GM21529 (cell line): ENCODE measurements at regions not wholly inside any gene's neighbourhood (a gene's known extent, or its start where the extent isn't known, plus 50 kb on each side); places are given as distances from the start of the nearest gene placed in this dataset.

Source experiments
- ATAC-seq: cut with Tn5 transposase; IDR thresholded peaks from one replicate; pipeline ENCODE4 v1.9.1; 2021; ENCODE audit not compliant: unreplicated experiment

- ATAC-seq = no peak
Measured at GRCh38 chr16:82499302-82499701, 127.5 kb upstream of the CDH13 start.

- no peak for ATAC-seq
Measured at GRCh38 chr16:82497139-82497538, 129.6 kb upstream of the CDH13 start.

- ATAC-seq = no peak
Measured at GRCh38 chr16:82488460-82488859, 138.3 kb upstream of the CDH13 start.

- ATAC-seq = no peak
Measured at GRCh38 chr16:82481455-82481854, 145.3 kb upstream of the CDH13 start.

DNA sequence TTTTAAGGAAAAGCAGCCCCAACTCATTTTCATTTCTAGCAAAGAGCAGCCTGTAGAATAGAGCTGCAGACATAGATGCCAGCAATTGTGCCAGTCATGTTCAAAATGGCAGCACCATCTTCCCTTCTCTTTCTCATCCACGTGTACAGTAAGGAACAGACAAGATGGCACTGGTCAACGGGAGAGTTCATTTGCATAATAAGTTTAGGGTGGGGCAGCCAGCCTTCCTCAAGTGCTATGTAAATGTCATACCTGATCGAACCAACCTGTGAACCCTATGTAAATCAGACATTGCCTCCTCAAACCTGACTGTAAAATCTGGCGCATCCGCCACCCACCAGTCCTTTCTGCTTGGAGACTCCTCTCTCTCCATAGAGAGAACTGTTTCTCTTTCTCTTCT, 150.0 kb upstream of the CDH13 start:
- no peak for ATAC-seq

- no peak for ATAC-seq
Measured at GRCh38 chr16:82470620-82471152, 156.1 kb upstream of the CDH13 start.

GRCh38 chr16:82470016-82470415, 156.8 kb upstream of the CDH13 start:
- ATAC-seq = no peak

DNA sequence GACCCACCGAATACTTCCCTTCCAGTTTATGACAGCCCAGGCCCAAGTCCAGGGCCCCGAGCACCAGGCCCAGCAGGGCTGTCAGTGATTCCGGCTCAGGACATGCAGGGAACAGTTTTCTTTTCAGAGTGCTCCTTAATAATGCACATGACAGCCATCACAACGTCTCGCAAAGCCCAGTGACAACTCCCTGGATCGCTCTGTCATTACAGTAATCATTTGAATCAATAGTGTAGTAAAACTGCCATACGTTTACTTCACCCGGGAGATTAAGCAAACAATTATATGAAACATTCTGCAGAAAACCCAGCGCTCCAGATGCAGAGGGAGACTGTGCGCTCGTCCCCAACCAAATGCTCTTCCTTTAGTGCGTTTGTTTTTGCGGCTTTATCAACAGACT, 162.6 kb upstream of the CDH13 start:
- no peak for ATAC-seq

DNA sequence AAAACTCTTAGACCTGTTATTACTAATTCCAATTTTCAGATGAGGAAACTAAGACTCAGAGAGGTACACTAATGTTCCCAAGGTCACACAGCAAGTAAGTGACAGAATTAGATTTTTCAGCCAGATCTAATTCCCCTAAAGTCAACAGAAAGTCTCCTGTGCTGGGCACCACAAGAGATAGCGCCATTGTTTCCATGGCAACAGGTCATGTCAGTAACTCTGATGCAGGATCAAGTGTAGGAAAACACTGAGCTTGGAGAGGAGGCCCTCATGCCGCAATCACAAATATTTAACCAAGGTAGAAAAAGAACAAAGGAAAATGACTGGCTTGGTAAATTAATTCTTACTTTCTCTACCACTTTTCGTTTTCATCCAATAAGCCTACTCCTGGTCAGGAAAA, 166.0 kb upstream of the CDH13 start:
- no peak for ATAC-seq

GRCh38 chr16:82459580-82460256, 167.1 kb upstream of the CDH13 start:
- ATAC-seq = no peak

- peak; percentile 83 for ATAC-seq
Measured at GRCh38 chr16:82456683-82457082, 170.1 kb upstream of the CDH13 start.

- no peak for ATAC-seq
Measured at GRCh38 chr16:82454566-82454965, 172.2 kb upstream of the CDH13 start.

- ATAC-seq = no peak
Measured at GRCh38 chr16:82454152-82454551, 172.6 kb upstream of the CDH13 start.

GRCh38 chr16:82452004-82452756, 174.6 kb upstream of the CDH13 start:
- no peak for ATAC-seq

DNA sequence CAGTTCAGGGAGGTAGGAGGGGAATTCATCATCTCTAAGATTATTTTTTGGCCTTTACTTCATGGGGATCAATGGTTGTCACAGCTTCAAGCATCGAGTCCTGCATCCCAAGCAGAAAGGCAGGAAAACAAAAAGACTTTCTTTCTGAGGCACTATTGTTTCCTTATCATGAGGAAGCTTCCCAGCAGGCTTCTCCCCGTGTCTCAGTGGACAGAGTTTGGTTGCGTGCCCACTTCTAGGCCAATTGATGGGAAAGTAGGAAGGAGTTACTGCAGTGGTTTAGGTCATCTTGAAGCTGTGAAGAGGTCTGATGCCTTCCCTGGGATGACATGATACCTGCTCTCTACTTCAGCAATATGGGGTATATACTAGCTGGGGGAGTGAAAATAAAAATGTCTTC, 175.3 kb upstream of the CDH13 start:
- no peak for ATAC-seq

- no peak for ATAC-seq
Measured at GRCh38 chr16:82440336-82440735, 186.4 kb upstream of the CDH13 start.

DNA sequence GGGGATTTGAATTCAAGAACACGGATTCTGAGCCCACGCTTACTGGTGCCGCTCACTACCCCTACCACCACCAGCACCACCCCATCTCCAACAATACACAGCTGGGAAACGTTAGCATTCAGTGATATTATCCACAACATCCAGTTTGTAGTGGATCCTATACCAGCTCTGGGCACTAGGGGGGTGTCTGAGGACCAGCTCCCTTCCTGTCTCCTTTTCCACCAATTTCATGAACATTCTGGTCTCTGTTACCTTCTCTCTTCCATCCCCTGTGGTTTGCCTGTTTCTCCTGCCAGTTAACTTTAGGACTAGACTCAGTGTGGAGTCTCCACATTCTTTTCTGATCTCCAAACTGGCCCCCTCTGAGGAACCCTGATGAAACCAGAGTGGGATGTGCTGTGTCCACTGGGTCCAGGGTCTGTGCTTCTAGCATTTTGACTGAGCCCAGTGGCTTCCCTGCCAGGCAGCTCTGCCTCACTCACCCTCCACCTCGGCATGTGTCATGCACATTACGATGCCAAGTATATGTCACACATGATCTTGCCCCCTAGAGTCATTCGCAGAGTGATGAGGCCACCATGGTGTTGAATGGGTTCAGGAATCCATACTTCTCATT, 187.0 kb upstream of the CDH13 start:
- no peak for ATAC-seq

DNA sequence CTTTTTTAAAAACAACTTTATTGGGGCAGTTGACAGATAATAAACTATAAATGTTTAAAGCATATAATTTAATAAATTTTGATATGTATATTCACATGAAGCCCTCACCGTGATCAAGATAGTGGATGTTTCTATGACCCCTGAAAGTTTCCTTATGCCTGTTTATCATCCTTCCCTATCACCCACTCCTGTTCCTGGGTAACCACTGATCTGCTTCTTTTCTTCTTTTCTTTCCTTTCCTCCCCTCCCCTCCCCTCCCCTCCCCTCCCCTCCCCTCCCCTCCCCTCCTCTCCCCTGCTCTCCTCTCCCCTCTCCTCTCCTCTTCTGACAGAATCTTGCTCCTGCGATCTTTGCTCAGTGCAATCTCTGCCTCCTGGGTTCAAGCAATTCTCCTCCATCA, 193.7 kb upstream of the CDH13 start:
- no peak for ATAC-seq

- ATAC-seq = no peak
Measured at GRCh38 chr16:82432261-82432660, 194.5 kb upstream of the CDH13 start.

DNA sequence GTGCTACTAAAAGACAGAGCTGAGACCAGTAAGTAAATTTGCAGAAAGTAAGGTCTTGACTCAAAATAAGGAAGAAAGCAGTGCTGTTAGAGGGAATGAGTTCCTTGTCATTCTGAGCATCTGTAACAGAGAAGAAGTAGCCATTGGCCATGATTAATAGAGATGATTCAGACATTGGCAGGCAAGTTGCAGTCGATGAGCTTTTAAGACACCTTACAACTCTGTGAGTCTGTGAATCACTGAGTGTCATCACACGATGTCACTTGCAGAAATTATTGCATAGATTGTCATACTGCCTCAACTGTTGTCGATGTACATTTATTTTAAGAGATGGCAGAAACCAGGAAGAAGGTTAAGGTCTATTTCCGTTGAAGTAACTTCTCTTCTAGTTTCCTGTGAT, 201.1 kb upstream of the CDH13 start:
- no peak for ATAC-seq

GRCh38 chr16:82421851-82422250, 204.9 kb upstream of the CDH13 start:
- no peak for ATAC-seq

DNA sequence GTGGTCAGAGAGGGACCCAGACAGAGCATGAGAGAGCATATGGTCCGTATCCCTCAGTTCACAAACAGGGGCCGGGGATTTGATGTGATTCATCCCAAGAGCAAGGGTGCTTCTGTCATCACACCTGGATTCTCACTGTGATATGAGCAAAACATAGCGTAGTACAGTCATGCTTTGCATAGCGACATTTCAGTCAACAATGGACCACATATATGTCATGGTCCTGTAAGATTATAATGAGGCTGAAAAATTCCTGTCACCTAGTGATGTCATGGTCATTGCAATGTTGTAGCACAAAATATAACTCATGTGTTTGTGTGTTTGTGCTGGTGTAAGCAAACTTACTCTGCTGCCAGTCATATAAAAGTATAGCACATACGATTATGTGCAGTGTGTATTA, 207.4 kb upstream of the CDH13 start:
- ATAC-seq = no peak
